HL-60 (cell line): ENCODE measurements at regions not wholly inside any gene's neighbourhood (a gene's known extent, or its start where the extent isn't known, plus 50 kb on each side); places are given as distances from the start of the nearest gene placed in this dataset.

ENCODE experiments used
- DNase-seq, 2 experiments: peaks; one replicate each; pipeline ENCODE4 v3.0.0-alpha.2; 2010 to 2020; ENCODE audit warnings: low read depth in 1 of 2, low spot score in 1 of 2
- H3K27ac ChIP-seq: fragments of 250-450 bp; sonication (Bioruptor Pico); replicated peaks from 2 replicates; pipeline ENCODE4 v1.5.1; 2020; ENCODE audit warnings: mild to moderate bottlenecking, moderate library complexity
- H3K27me3 ChIP-seq: fragments of 250-450 bp; sonication (Bioruptor Pico); 2 replicates; pipeline ENCODE4 v1.5.1; 2021; ENCODE audit warnings: mild to moderate bottlenecking, moderate library complexity; ENCODE audit not compliant: insufficient read depth, poor library complexity, severe bottlenecking
- H3K4me3 ChIP-seq: replicated peaks from 2 replicates; pipeline ENCODE4 v1.5.1; 2011; ENCODE audit warnings: mild to moderate bottlenecking, control low read depth, low read length; ENCODE audit not compliant: insufficient read depth
- GABPA ChIP-seq: IDR thresholded peaks from 2 replicates; pipeline ENCODE4 v1.6.1; 2012; ENCODE audit warnings: low read depth
- POLR2AphosphoS5 ChIP-seq: IDR thresholded peaks from 2 replicates; pipeline ENCODE4 v1.6.1; 2012; ENCODE audit warnings: low read depth
- SPI1 ChIP-seq: IDR thresholded peaks from 2 replicates; pipeline ENCODE4 v1.6.1; 2012; ENCODE audit warnings: low read depth, mild to moderate bottlenecking, borderline replicate concordance
- TF ChIP-seq, protein P1 (sequence below): IDR thresholded peaks from one replicate; pipeline ENCODE4 v1.5.1; 2011; ENCODE audit warnings: low read length, control low read depth, inconsistent platforms; ENCODE audit not compliant: insufficient read depth
- TF ChIP-seq, protein P2 (sequence below): IDR thresholded peaks from 2 replicates; pipeline ENCODE4 v1.6.1; 2012; ENCODE audit warnings: low read depth; ENCODE audit not compliant: insufficient replicate concordance

GRCh38 chr21:41043014-41043413 lies 124.9 kb upstream of the BACE2 start:
- no peak overlapping the region for H3K27ac ChIP-seq
- no peak for TF ChIP-seq GABPA
- TF ChIP-seq SPI1: no peak
- TF ChIP-seq POLR2AphosphoS5: no peak
- DNase-seq: no peak
- H3K27me3 ChIP-seq: no peaks in the 10 kb centered on the region
- no peak overlapping the region for H3K4me3 ChIP-seq

- no peak overlapping the region for H3K4me3 ChIP-seq
- peak in 1 of 2 experiments; percentile 7 for DNase-seq
- no peak overlapping the region for H3K27ac ChIP-seq
- no peaks in the 10 kb centered on the region for H3K27me3 ChIP-seq
- TF ChIP-seq, protein P1, sequence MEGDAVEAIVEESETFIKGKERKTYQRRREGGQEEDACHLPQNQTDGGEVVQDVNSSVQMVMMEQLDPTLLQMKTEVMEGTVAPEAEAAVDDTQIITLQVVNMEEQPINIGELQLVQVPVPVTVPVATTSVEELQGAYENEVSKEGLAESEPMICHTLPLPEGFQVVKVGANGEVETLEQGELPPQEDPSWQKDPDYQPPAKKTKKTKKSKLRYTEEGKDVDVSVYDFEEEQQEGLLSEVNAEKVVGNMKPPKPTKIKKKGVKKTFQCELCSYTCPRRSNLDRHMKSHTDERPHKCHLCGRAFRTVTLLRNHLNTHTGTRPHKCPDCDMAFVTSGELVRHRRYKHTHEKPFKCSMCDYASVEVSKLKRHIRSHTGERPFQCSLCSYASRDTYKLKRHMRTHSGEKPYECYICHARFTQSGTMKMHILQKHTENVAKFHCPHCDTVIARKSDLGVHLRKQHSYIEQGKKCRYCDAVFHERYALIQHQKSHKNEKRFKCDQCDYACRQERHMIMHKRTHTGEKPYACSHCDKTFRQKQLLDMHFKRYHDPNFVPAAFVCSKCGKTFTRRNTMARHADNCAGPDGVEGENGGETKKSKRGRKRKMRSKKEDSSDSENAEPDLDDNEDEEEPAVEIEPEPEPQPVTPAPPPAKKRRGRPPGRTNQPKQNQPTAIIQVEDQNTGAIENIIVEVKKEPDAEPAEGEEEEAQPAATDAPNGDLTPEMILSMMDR: no peak
- no peak for TF ChIP-seq POLR2AphosphoS5
These were observed 122.3 kb upstream of the BACE2 start for GRCh38 chr21:41045534-41046268.

- no peak overlapping the region for H3K4me3 ChIP-seq
- no peak for TF ChIP-seq POLR2AphosphoS5
- H3K27ac ChIP-seq: no peak overlapping the region
- no peak for DNase-seq
- H3K27me3 ChIP-seq: no peaks in the 10 kb centered on the region
These were observed 119.8 kb upstream of the BACE2 start for GRCh38 chr21:41048145-41048544.

DNA sequence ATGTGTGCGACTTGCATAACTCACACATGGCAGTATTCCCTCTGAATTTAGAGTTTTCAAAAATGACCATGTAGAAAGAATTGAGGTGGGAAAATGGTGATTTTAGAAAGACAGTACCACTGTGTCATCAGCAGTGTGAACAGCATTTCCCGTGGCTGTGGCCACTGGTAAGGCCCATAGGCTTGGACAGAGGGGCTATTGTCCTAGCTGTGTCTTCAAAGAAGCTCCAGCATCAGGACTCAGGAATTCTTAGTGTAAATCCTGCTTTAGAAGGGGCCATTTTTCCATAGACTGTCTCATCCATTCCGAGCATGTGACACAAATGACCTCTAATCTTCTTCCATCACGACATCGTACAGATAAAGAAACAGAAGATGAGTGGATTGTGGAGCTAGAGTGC lies 119.3 kb upstream of the BACE2 start:
- H3K27me3 ChIP-seq: no peaks in the 10 kb centered on the region
- H3K4me3 ChIP-seq: no peak overlapping the region
- DNase-seq: no peak
- H3K27ac ChIP-seq: no peak overlapping the region
- TF ChIP-seq, protein P2, sequence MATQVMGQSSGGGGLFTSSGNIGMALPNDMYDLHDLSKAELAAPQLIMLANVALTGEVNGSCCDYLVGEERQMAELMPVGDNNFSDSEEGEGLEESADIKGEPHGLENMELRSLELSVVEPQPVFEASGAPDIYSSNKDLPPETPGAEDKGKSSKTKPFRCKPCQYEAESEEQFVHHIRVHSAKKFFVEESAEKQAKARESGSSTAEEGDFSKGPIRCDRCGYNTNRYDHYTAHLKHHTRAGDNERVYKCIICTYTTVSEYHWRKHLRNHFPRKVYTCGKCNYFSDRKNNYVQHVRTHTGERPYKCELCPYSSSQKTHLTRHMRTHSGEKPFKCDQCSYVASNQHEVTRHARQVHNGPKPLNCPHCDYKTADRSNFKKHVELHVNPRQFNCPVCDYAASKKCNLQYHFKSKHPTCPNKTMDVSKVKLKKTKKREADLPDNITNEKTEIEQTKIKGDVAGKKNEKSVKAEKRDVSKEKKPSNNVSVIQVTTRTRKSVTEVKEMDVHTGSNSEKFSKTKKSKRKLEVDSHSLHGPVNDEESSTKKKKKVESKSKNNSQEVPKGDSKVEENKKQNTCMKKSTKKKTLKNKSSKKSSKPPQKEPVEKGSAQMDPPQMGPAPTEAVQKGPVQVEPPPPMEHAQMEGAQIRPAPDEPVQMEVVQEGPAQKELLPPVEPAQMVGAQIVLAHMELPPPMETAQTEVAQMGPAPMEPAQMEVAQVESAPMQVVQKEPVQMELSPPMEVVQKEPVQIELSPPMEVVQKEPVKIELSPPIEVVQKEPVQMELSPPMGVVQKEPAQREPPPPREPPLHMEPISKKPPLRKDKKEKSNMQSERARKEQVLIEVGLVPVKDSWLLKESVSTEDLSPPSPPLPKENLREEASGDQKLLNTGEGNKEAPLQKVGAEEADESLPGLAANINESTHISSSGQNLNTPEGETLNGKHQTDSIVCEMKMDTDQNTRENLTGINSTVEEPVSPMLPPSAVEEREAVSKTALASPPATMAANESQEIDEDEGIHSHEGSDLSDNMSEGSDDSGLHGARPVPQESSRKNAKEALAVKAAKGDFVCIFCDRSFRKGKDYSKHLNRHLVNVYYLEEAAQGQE: no peak
- TF ChIP-seq POLR2AphosphoS5: no peak
- no peak for TF ChIP-seq SPI1
- TF ChIP-seq, protein P1: no peak
- no peak for TF ChIP-seq GABPA

DNA sequence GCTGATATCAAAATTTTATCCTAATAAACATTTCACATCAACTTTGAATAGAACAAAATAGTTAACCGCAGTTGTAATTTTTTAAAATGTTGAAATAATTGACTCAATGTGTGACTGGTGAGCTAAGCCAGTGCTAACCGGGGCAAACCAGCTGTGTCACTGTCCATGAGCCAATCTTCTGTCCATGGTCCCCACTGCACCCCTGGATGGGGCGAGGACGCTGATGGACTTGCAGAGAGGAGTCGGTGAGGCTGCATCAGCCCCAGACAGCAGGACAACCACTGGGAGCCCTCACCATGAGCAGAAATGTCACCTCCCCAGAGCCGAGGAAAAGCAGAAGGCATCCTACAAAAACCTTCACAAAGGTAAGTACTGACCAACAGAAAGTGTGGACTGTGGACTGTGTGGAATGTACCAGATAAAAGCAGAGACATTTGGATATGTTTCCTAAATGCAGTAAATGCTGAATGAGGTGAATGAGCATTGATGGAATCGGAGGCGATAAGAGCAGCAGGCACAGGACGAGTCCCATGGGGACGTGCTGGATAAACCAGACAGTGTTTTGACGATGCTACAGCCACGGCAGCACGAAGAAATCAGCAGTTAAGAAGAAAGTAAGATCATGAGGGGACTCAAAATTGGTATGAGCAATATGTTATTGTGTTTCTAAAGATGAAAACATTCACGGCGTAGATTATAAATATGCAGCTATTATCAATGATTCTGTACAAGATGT lies 115.0 kb upstream of the BACE2 start:
- no peak overlapping the region for H3K4me3 ChIP-seq
- no peak overlapping the region for H3K27ac ChIP-seq
- TF ChIP-seq POLR2AphosphoS5: no peak
- H3K27me3 ChIP-seq: no peaks in the 10 kb centered on the region
- DNase-seq: no peak

DNA sequence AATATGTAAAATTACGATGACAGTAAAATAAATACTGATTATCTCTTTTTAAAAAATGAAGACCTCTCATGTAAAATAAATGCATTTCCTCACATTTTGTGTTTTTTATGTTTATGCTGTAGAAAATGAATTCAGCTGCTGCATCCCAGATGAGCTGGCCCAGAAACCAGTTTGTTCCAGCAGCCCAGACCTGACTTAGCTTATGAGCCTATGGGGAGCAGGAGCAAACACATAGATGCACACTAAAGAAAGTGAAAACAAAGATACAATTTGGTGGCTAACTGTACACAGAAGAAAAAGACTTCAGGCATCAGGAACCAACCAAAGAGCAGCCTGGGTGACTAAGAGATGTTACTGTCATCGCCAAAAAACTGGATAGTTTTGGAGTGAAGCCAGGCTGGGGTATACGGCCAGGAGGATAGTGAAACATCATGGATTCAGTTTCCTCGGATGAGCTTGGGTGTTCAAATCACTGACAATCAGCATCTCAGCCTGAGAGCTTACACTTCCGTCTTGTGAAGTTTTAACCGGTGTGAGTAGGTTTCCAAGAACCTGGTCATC lies 113.9 kb upstream of the BACE2 start:
- Histone ChIP-seq H3K27me3 (no peaks in the 10 kb centered on the region), H3K4me3 (no peak overlapping the region), H3K27ac (no peak overlapping the region)
- no peak for TF ChIP-seq GABPA
- TF ChIP-seq, protein P2: no peak
- TF ChIP-seq, protein P1: no peak
- TF ChIP-seq POLR2AphosphoS5: no peak
- no peak for TF ChIP-seq SPI1
- no peak for DNase-seq
